Endothelial cell of umbilical vein (primary cell): ENCODE measurements at regions not wholly inside any gene's neighbourhood (a gene's known extent, or its start where the extent isn't known, plus 50 kb on each side); places are given as distances from the start of the nearest gene placed in this dataset.

ENCODE experiments used
- BruUV-seq: library from RNA; stranded (reverse); fragments of 400-500 nt; replicated peaks from 2 replicates; lab custom pipeline; 2021; lab: Mats Ljungman, UMichigan
- CTCF ChIA-PET: fragments of 300-600, 350-600 bp; sonication (Branson Sonifier 250); formaldehyde crosslinking; loops from one replicate; lab custom pipeline; 2021; ENCODE audit warnings: antibody characterized with exemption, inconsistent platforms; lab: Charles Lee
- POLR2A ChIA-PET: fragments of 300-600, 350-600 bp; sonication (Branson Sonifier 250); formaldehyde crosslinking; loops from one replicate; lab custom pipeline; 2021; ENCODE audit warnings: antibody characterized with exemption, inconsistent platforms; lab: Charles Lee
- DNase-seq: peaks from one replicate; pipeline ENCODE4 v3.0.0-alpha.2; 2011; ENCODE audit warnings: low read depth, low spot score
- FAIRE-seq: peaks from 2 replicates; lab custom pipeline; 2011; peaks lifted over from hg19 to GRCh38; lab: Jason Lieb, UNC
- H2AFZ ChIP-seq: 2 replicates; pipeline ENCODE4 v1.6.0; 2012; ENCODE audit warnings: low read depth, low read length, control low read depth, inconsistent platforms
- H3K27ac ChIP-seq: 2 replicates; pipeline ENCODE4 v1.5.1; 2011; ENCODE audit warnings: low read depth, mild to moderate bottlenecking, control low read depth, low read length, moderate library complexity; ENCODE audit not compliant: insufficient read depth
- H3K27me3 ChIP-seq, 2 experiments: 2 replicates each; pipeline versions ENCODE4 v1.6.0 to v1.6.1; 2011; ENCODE audit warnings: low read length in 2 of 2, mixed read lengths in 1 of 2; ENCODE audit not compliant: control insufficient read depth in 2 of 2, insufficient read depth in 2 of 2
- H3K36me3 ChIP-seq, 2 experiments: 2 replicates in 1 of 2; 3 replicates in 1 of 2; pipeline ENCODE4 v1.5.1; 2011; ENCODE audit warnings: low read length in 2 of 2, mild to moderate bottlenecking in 1 of 2, moderate library complexity in 1 of 2; ENCODE audit not compliant: control insufficient read depth in 2 of 2, insufficient read depth in 2 of 2; ENCODE audit errors: extremely low read depth in 1 of 2
- H3K4me1 ChIP-seq: 3 replicates; pipeline ENCODE4 v1.5.1; 2011; ENCODE audit warnings: mild to moderate bottlenecking, low read length; ENCODE audit not compliant: control insufficient read depth, insufficient read depth; ENCODE audit errors: extremely low read depth
- H3K4me2 ChIP-seq: 2 replicates; pipeline ENCODE4 v1.6.1; 2011; ENCODE audit warnings: low read length, control low read depth, mixed read lengths; ENCODE audit not compliant: insufficient read depth
- H3K4me3 ChIP-seq, 3 experiments: fragments of 200-600 bp in 1 of 3; sonication (generic), shearing (Covaris generic) in 1 of 3; replicated peaks in 1 of 3; 2 replicates each; pipeline ENCODE4 v1.5.1; 2011 to 2016; ENCODE audit warnings: control low read depth in 3 of 3, low read length in 3 of 3, mild to moderate bottlenecking in 2 of 3, inconsistent platforms in 1 of 3, low read depth in 1 of 3, moderate library complexity in 1 of 3; ENCODE audit not compliant: insufficient read depth in 1 of 3
- H3K79me2 ChIP-seq: 2 replicates; pipeline ENCODE4 v1.6.0; 2012; ENCODE audit warnings: low read length, inconsistent platforms; ENCODE audit not compliant: control insufficient read depth, insufficient read depth
- H3K9ac ChIP-seq: replicated peaks from 2 replicates; pipeline ENCODE3; 2011; ENCODE audit warnings: low read length, control low read depth; ENCODE audit not compliant: insufficient read depth; ENCODE audit errors: extremely low read depth
- H3K9me1 ChIP-seq: replicated peaks from 3 replicates; pipeline ENCODE4 v1.6.0; 2011; ENCODE audit warnings: mild to moderate bottlenecking, low read length; ENCODE audit not compliant: control insufficient read depth, insufficient read depth; ENCODE audit errors: extremely low read depth
- H3K9me3 ChIP-seq: replicated peaks from 2 replicates; pipeline ENCODE4 v1.5.1; 2012; ENCODE audit warnings: low read length, inconsistent platforms; ENCODE audit not compliant: control insufficient read depth, insufficient read depth
- H4K20me1 ChIP-seq: replicated peaks from 2 replicates; pipeline ENCODE3; 2011; ENCODE audit warnings: mild to moderate bottlenecking, low read length; ENCODE audit not compliant: control insufficient read depth, insufficient read depth; ENCODE audit errors: extremely low read depth
- EZH2 ChIP-seq: IDR thresholded peaks from 2 replicates; pipeline ENCODE4 v1.6.1; 2012; ENCODE audit warnings: borderline replicate concordance, low read depth, mild to moderate bottlenecking, moderate library complexity, low read length, inconsistent platforms; ENCODE audit not compliant: severe bottlenecking
- FOS ChIP-seq: IDR thresholded peaks from 2 replicates; pipeline ENCODE4 v1.6.1; 2011; ENCODE audit warnings: mild to moderate bottlenecking, low read length, moderate library complexity, borderline replicate concordance; ENCODE audit not compliant: insufficient read depth
- GATA2 ChIP-seq: IDR thresholded peaks from 2 replicates; pipeline ENCODE4 v1.7.0; 2011; ENCODE audit warnings: low read depth, mild to moderate bottlenecking, moderate library complexity, mixed read lengths, low read length; ENCODE audit not compliant: insufficient read length, insufficient read depth
- JUN ChIP-seq: IDR thresholded peaks from 2 replicates; pipeline ENCODE4 v1.6.1; 2011; ENCODE audit warnings: borderline replicate concordance, low read depth; ENCODE audit not compliant: insufficient read length, insufficient read depth
- MAX ChIP-seq: IDR thresholded peaks from 2 replicates; pipeline ENCODE4 v1.6.1; 2011; ENCODE audit not compliant: insufficient read depth, insufficient read length
- MYC ChIP-seq: IDR thresholded peaks from one replicate; pipeline ENCODE4 v1.6.1; 2011; ENCODE audit warnings: mild to moderate bottlenecking, low read depth, low read length
- POLR2A ChIP-seq: IDR thresholded peaks from 2 replicates; pipeline ENCODE4 v1.6.1; 2012; ENCODE audit warnings: low read depth, mild to moderate bottlenecking, control low read depth, low read length
- POLR2AphosphoS5 ChIP-seq: IDR thresholded peaks from 2 replicates; pipeline ENCODE4 v1.6.1; 2012; ENCODE audit warnings: low read depth, mild to moderate bottlenecking, control low read depth, low read length, moderate library complexity; ENCODE audit not compliant: insufficient read depth
- dilution Hi-C: fragments of 300-500 bp; cut with MboI; formaldehyde crosslinking; loops from one replicate; pipeline ENCODE4 v1.15.0; 2019; ENCODE audit warnings: low sequenced_read_pairs; ENCODE audit not compliant: extremely low pct_ligation_motif_present
- intact Hi-C: fragments of 100-400 bp; cut with micrococcal nuclease; formaldehyde crosslinking; loops from one replicate; pipeline ENCODE4 v1.10.0; 2022
- TF ChIP-seq, protein P1 (sequence below), 2 donors: IDR thresholded peaks; 1 replicate in 1 of 2; 2 replicates in 1 of 2; pipeline ENCODE4 v1.5.1; 2011; ENCODE audit warnings: low read length in 2 of 2, mild to moderate bottlenecking in 2 of 2, moderate library complexity in 2 of 2, control low read depth in 1 of 2, inconsistent platforms in 1 of 2, low read depth in 1 of 2; ENCODE audit not compliant: insufficient read depth in 1 of 2; ENCODE audit errors: extremely low read depth in 1 of 2

DNA sequence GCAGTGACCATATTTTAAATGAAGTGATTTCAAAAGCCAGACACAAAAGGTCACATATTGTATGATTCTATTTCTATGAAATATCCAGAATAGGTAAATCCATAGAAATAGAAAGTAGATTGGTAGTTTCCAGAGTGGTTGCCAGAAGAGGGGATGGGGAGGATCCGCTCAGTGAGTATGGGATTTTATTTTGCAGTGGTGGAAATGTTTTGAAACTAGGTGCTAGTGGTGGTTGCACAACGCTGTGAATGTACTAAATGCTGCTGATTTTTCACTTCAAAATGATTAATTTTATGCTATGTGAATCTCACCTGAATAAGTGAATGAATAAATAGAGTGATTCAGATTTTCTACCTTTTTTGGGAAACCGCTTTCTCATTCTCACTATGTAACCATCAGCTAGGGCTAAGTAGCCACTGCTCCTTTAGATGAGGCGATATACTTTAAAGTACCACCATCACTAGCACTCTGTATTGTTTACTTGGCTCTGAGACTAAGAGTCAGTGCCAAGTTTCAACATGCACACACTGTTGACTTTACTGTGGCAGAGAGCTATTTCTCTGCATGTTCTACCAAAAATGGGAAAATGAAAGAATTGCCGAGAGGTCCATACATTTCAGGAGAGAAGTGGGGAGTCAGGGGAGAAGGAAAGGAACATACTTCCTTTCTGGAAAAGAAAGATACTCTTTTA, 90.7 kb upstream of the GOLIM4 start:
- Histone ChIP-seq H3K36me3 (no peaks in the 10 kb centered on the region), H3K4me2 (no peak overlapping the region), H3K4me3 (no peak overlapping the region), H4K20me1 (no peaks in the 10 kb centered on the region), H3K79me2 (no peaks in the 10 kb centered on the region), H3K9me1 (no peaks in the 10 kb centered on the region), H3K27me3 (peaks cover 0 to 3% of the 10 kb centered on the region in 2 experiments), H3K4me1 (no peaks in the 10 kb centered on the region), H3K27ac (no peak overlapping the region), H3K9me3 (no peaks in the 10 kb centered on the region), H3K9ac (no peak overlapping the region), H2AFZ (no peak overlapping the region)
- no TSS peak for BruUV-seq
- FAIRE-seq (no peak), DNase-seq (no peak)
- ChIA-PET CTCF (no interaction called here), POLR2A (no interaction called here)
- dilution Hi-C loops = no loop called here
- intact Hi-C loops = no loop called here
- TF ChIP-seq FOS = no peak
- no peak for TF ChIP-seq POLR2A
- TF ChIP-seq, protein P1, sequence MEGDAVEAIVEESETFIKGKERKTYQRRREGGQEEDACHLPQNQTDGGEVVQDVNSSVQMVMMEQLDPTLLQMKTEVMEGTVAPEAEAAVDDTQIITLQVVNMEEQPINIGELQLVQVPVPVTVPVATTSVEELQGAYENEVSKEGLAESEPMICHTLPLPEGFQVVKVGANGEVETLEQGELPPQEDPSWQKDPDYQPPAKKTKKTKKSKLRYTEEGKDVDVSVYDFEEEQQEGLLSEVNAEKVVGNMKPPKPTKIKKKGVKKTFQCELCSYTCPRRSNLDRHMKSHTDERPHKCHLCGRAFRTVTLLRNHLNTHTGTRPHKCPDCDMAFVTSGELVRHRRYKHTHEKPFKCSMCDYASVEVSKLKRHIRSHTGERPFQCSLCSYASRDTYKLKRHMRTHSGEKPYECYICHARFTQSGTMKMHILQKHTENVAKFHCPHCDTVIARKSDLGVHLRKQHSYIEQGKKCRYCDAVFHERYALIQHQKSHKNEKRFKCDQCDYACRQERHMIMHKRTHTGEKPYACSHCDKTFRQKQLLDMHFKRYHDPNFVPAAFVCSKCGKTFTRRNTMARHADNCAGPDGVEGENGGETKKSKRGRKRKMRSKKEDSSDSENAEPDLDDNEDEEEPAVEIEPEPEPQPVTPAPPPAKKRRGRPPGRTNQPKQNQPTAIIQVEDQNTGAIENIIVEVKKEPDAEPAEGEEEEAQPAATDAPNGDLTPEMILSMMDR (IDR thresholded peaks at IDR 0.05; ENCODE audit: extremely low read depth in 1 of 2, insufficient read depth in 1 of 2, low read depth in 1 of 2, low read length in 2 of 2) = no peak
- no peak for TF ChIP-seq POLR2AphosphoS5
- no peak for TF ChIP-seq JUN
- TF ChIP-seq MYC = no peak
- no peak for TF ChIP-seq EZH2
- TF ChIP-seq MAX = no peak
- TF ChIP-seq GATA2 = no peak
